ENCODE measurements at regions not wholly inside any gene's neighbourhood (a gene's known extent, or its start where the extent isn't known, plus 50 kb on each side); places are given as distances from the start of the nearest gene placed in this dataset.
"Not testable (repeated sequence)": the region's sequence is repeated elsewhere in the genome, so short reads cannot be mapped to it uniquely, and the experiment has no call there.

GRCh38 chr3:174482541-174482940 is 376.6 kb upstream of the NAALADL2 start:
- Mint-ChIP-seq H3K9me3 (peaks cover 0 to 4% (median 2%) of the 10 kb centered on the region in 7 donors), H3K4me1 (no peaks in the 10 kb centered on the region), H3K4me3 (no peak overlapping the region), H3K36me3 (no peaks in the 10 kb centered on the region), H3K27ac (no peak overlapping the region), H3K27me3 (ENCODE audit: low read depth in 3 of 3) (no peaks in the 10 kb centered on the region)
- Histone ChIP-seq H3K9me3 (replicated peaks in 1 of 2; ENCODE audit: control insufficient read depth in 1 of 2, insufficient read depth in 1 of 2, low read length in 2 of 2) (no peaks in the 10 kb centered on the region), H3K27me3 (ENCODE audit: control insufficient read depth in 2 of 2, insufficient read depth in 2 of 2, low read length in 2 of 2) (no peaks in the 10 kb centered on the region), H3K4me1 (ENCODE audit: control insufficient read depth in 1 of 2, insufficient read depth in 2 of 2, low read length in 2 of 2) (no peaks in the 10 kb centered on the region), H4K20me1 (ENCODE audit: insufficient read depth, low read length) (no peaks in the 10 kb centered on the region), H3K4me3 (replicated peaks in 1 of 3; ENCODE audit: low read depth in 2 of 3, low read length in 3 of 3) (no peak overlapping the region), H3K4me2 (replicated peaks; ENCODE audit: extremely low read depth, low read length, poor library complexity, severe bottlenecking) (no peak overlapping the region), H3K9ac (ENCODE audit: insufficient read depth, low read length, poor library complexity, severe bottlenecking) (no peak overlapping the region), H3K27ac (ENCODE audit: low read depth in 1 of 2, low read length in 2 of 2) (no peak overlapping the region), H2AFZ (ENCODE audit: insufficient read depth, low read depth, low read length, poor library complexity, severe bottlenecking) (no peak overlapping the region), H3K79me2 (ENCODE audit: insufficient read depth, low read length) (no peaks in the 10 kb centered on the region), H3K36me3 (replicated peaks in 1 of 2; ENCODE audit: control insufficient read depth in 1 of 2, insufficient read depth in 2 of 2, low read length in 2 of 2) (no peaks in the 10 kb centered on the region)
- WGBS (ENCODE audit: insufficient coverage), result no CpG with 5 or more reads among the region's 1 CpG
- DNase-seq, result no peak
- TF ChIP-seq CTCF (IDR thresholded peaks at IDR 0.05), result no peak
- intact Hi-C loops (cut with micrococcal nuclease), result no loop called here

GRCh38 chr3:174483254-174483653 is 375.9 kb upstream of the NAALADL2 start:
- Histone ChIP-seq H3K4me1 (ENCODE audit: control insufficient read depth in 1 of 2, insufficient read depth in 2 of 2, low read length in 2 of 2) (no peaks in the 10 kb centered on the region), H3K27me3 (ENCODE audit: control insufficient read depth in 2 of 2, insufficient read depth in 2 of 2, low read length in 2 of 2) (no peaks in the 10 kb centered on the region), H4K20me1 (ENCODE audit: insufficient read depth, low read length) (no peaks in the 10 kb centered on the region), H3K4me3 (replicated peaks in 1 of 3; ENCODE audit: low read depth in 2 of 3, low read length in 3 of 3) (no peak overlapping the region), H3K9me3 (replicated peaks in 1 of 2; ENCODE audit: control insufficient read depth in 1 of 2, insufficient read depth in 1 of 2, low read length in 2 of 2) (no peaks in the 10 kb centered on the region), H3K4me2 (replicated peaks; ENCODE audit: extremely low read depth, low read length, poor library complexity, severe bottlenecking) (no peak overlapping the region), H3K27ac (ENCODE audit: low read depth in 1 of 2, low read length in 2 of 2) (no peak overlapping the region), H3K36me3 (replicated peaks in 1 of 2; ENCODE audit: control insufficient read depth in 1 of 2, insufficient read depth in 2 of 2, low read length in 2 of 2) (no peaks in the 10 kb centered on the region), H2AFZ (ENCODE audit: insufficient read depth, low read depth, low read length, poor library complexity, severe bottlenecking) (no peak overlapping the region), H3K9ac (ENCODE audit: insufficient read depth, low read length, poor library complexity, severe bottlenecking) (no peak overlapping the region), H3K79me2 (ENCODE audit: insufficient read depth, low read length) (no peaks in the 10 kb centered on the region)
- peaks cover 0 to 4% (median 2%) of the 10 kb centered on the region in 7 donors for H3K9me3 Mint-ChIP-seq
- no peaks in the 10 kb centered on the region for H3K4me1 Mint-ChIP-seq
- TF ChIP-seq CTCF (IDR thresholded peaks at IDR 0.05), result no peak
- H3K36me3 Mint-ChIP-seq, result no peaks in the 10 kb centered on the region
- intact Hi-C loops (cut with micrococcal nuclease), result no loop called here
- no peak for DNase-seq
- H3K27me3 Mint-ChIP-seq (ENCODE audit: low read depth in 3 of 3), result no peaks in the 10 kb centered on the region
- no peak overlapping the region for H3K4me3 Mint-ChIP-seq
- no CpG with 5 or more reads among the region's 1 CpG for WGBS (ENCODE audit: insufficient coverage)
- H3K27ac Mint-ChIP-seq, result no peak overlapping the region

- H3K27ac Mint-ChIP-seq; H3K4me1 Mint-ChIP-seq; H2AFZ ChIP-seq (ENCODE audit: insufficient read depth, low read depth, low read length, poor library complexity, severe bottlenecking); H4K20me1 ChIP-seq (ENCODE audit: insufficient read depth, low read length); H3K9ac ChIP-seq (ENCODE audit: insufficient read depth, low read length, poor library complexity, severe bottlenecking); H3K36me3 ChIP-seq (replicated peaks in 1 of 2; ENCODE audit: control insufficient read depth in 1 of 2, insufficient read depth in 2 of 2, low read length in 2 of 2); H3K4me1 ChIP-seq (ENCODE audit: control insufficient read depth in 1 of 2, insufficient read depth in 2 of 2, low read length in 2 of 2); H3K27ac ChIP-seq (ENCODE audit: low read depth in 1 of 2, low read length in 2 of 2); H3K36me3 Mint-ChIP-seq; H3K4me3 ChIP-seq (replicated peaks in 1 of 3; ENCODE audit: low read depth in 2 of 3, low read length in 3 of 3); H3K79me2 ChIP-seq (ENCODE audit: insufficient read depth, low read length); H3K9me3 Mint-ChIP-seq; intact Hi-C loops (cut with micrococcal nuclease); H3K27me3 Mint-ChIP-seq (ENCODE audit: low read depth in 3 of 3); DNase-seq; H3K9me3 ChIP-seq (replicated peaks in 1 of 2; ENCODE audit: control insufficient read depth in 1 of 2, insufficient read depth in 1 of 2, low read length in 2 of 2); H3K4me2 ChIP-seq (replicated peaks; ENCODE audit: extremely low read depth, low read length, poor library complexity, severe bottlenecking); H3K4me3 Mint-ChIP-seq; H3K27me3 ChIP-seq (ENCODE audit: control insufficient read depth in 2 of 2, insufficient read depth in 2 of 2, low read length in 2 of 2): not testable (repeated sequence)
- no CpG with 5 or more reads among the region's 7 CpGs for WGBS (ENCODE audit: insufficient coverage)
These were observed 375.3 kb upstream of the NAALADL2 start for GRCh38 chr3:174483856-174484255.
